Thyroid gland (tissue), 4 donors: ENCODE measurements at regions not wholly inside any gene's neighbourhood (a gene's known extent, or its start where the extent isn't known, plus 50 kb on each side); places are given as distances from the start of the nearest gene placed in this dataset.
"Not testable (repeated sequence)": the region's sequence is repeated elsewhere in the genome, so short reads cannot be mapped to it uniquely, and the experiment has no call there.

Source experiments
- DNase-seq, 2 donors: peaks; one replicate each; pipeline ENCODE4 v3.0.0-alpha.2; 2019
- H3K27ac ChIP-seq, 3 donors: fragments of 200-600 bp; sonication (generic); 1 replicate in 2 of 3; 2 replicates in 1 of 3; pipeline ENCODE4 v1.5.1; 2016 to 2019; ENCODE audit warnings: mild to moderate bottlenecking in 1 of 3, moderate library complexity in 1 of 3
- H3K27me3 ChIP-seq: fragments of 200-600 bp; sonication (generic); one replicate; pipeline ENCODE4 v1.5.1; 2019
- H3K36me3 ChIP-seq, 2 donors: fragments of 200-600 bp; sonication (generic); one replicate each; pipeline ENCODE4 v1.5.1; 2016 to 2019
- H3K4me1 ChIP-seq, 2 donors: fragments of 200-600 bp; sonication (generic); one replicate each; pipeline ENCODE4 v1.5.1; 2017 to 2019
- H3K4me3 ChIP-seq, 3 donors: fragments of 200-600 bp; sonication (generic); replicated peaks in 1 of 3; 1 replicate in 2 of 3; 2 replicates in 1 of 3; pipeline ENCODE4 v1.5.1; 2016; ENCODE audit warnings: mild to moderate bottlenecking in 1 of 3
- H3K9me3 ChIP-seq: fragments of 200-600 bp; sonication (generic); one replicate; pipeline ENCODE4 v1.5.1; 2017
- POLR2A ChIP-seq, 2 donors: fragments of 450-650 bp; IDR thresholded peaks; one replicate each; pipeline ENCODE4 v1.6.1; 2017; ENCODE audit warnings: antibody characterized with exemption in 2 of 2, mild to moderate bottlenecking in 2 of 2, moderate library complexity in 1 of 2
- WGBS, 2 donors: methylation state at CpG; one replicate each; pipeline ENCODE4 v1.1.5; 2017; 5-methylcytosine and 5-hydroxymethylcytosine counted together
- intact Hi-C: fragments of 100-400 bp; cut with DNase I; formaldehyde crosslinking; loops from one replicate; pipeline ENCODE4 v1.15.1; 2023
- TF ChIP-seq, protein P1 (sequence below), 6 experiments: fragments of 200-600 bp in 3 of 6; fragments of 450-650 bp in 3 of 6; sonication (generic) in 3 of 6; IDR thresholded peaks; one replicate each; pipeline ENCODE4 v1.5.1; 2016 to 2019; ENCODE audit warnings: antibody characterized with exemption in 6 of 6, mild to moderate bottlenecking in 2 of 6, inconsistent platforms in 1 of 6, moderate library complexity in 1 of 6

DNA sequence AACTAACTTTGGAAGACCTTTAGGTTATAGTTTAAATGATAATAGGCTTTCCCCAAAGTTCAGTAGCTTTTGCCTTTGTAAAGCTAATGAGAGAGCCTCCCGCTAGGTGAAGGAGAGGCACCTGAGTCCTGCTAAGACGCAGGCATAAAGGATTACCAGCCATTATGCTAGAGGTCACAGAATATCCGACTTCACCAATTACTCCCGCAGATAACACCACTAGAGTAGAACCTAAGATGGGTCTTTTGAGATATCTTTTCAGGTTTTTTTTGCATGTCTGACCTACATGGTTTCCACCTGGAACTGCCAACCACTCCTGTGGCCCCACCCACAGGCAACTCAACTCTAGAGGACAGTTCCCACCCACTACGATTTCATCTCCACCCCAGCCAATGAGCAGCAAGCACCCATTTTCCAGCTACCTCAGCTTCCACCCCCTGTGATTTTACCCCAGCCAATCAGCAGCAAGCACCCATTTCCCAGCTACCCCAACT lies 314.3 kb downstream of the BRD1 start:
- H3K27me3 ChIP-seq = no peaks in the 10 kb centered on the region

DNA sequence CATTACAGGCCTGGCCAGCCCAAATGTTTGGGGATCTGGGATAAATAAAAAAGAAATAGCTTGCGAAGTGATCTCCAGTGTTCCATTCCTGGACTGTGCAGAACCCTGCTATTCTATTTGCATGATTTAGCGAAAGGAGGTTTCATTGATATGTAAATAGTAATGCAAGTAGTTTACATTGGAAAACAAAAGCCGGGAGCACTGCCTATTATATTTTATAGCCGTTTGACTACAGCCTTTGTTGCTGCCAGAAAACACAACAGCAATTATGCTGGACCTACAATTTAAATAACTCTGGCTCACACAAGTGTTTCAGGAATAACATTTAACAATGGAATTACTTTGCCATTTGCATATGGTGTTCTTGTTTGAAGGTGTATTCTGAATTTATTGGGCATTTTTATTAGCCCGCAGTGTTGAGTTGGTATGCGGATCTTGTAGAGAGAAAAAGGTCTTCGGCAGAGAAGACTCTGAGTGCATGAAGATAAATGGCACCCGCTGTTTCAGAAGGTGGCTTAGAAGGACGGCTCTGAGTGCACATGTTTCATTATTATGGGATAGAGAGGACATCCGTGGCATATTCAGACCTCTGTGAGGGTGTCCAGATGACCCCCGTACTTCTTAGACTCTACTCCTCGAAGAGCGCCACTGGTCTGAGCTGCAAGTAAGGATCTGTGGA lies 315.0 kb downstream of the BRD1 start:
- Histone ChIP-seq H3K27ac (no peak overlapping the region), H3K4me1 (no peaks in the 10 kb centered on the region), H3K36me3 (no peaks in the 10 kb centered on the region), H3K27me3 (no peaks in the 10 kb centered on the region), H3K9me3 (no peaks in the 10 kb centered on the region), H3K4me3 (no peak overlapping the region)
- no peak for DNase-seq
- WGBS, 2 donors = 82 to 85% methylated on average over 13 of the region's 13 CpGs
- TF ChIP-seq POLR2A (IDR thresholded peaks at IDR 0.05) = no peak
- intact Hi-C loops = no loop called here

More for the DNA sequence above, 314.3 kb downstream of the BRD1 start:
- DNase-seq = no peak
- 80 to 85% methylated on average over 5 of the region's 5 CpGs for WGBS, 2 donors
- Histone ChIP-seq H3K4me1 (no peaks in the 10 kb centered on the region), H3K36me3 (no peaks in the 10 kb centered on the region), H3K27ac (no peak overlapping the region), H3K9me3 (no peaks in the 10 kb centered on the region), H3K4me3 (no peak overlapping the region)
- intact Hi-C loops = no loop called here
- TF ChIP-seq, protein P1, sequence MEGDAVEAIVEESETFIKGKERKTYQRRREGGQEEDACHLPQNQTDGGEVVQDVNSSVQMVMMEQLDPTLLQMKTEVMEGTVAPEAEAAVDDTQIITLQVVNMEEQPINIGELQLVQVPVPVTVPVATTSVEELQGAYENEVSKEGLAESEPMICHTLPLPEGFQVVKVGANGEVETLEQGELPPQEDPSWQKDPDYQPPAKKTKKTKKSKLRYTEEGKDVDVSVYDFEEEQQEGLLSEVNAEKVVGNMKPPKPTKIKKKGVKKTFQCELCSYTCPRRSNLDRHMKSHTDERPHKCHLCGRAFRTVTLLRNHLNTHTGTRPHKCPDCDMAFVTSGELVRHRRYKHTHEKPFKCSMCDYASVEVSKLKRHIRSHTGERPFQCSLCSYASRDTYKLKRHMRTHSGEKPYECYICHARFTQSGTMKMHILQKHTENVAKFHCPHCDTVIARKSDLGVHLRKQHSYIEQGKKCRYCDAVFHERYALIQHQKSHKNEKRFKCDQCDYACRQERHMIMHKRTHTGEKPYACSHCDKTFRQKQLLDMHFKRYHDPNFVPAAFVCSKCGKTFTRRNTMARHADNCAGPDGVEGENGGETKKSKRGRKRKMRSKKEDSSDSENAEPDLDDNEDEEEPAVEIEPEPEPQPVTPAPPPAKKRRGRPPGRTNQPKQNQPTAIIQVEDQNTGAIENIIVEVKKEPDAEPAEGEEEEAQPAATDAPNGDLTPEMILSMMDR (IDR thresholded peaks at IDR 0.05) = no peak
- TF ChIP-seq POLR2A (IDR thresholded peaks at IDR 0.05) = no peak

DNA sequence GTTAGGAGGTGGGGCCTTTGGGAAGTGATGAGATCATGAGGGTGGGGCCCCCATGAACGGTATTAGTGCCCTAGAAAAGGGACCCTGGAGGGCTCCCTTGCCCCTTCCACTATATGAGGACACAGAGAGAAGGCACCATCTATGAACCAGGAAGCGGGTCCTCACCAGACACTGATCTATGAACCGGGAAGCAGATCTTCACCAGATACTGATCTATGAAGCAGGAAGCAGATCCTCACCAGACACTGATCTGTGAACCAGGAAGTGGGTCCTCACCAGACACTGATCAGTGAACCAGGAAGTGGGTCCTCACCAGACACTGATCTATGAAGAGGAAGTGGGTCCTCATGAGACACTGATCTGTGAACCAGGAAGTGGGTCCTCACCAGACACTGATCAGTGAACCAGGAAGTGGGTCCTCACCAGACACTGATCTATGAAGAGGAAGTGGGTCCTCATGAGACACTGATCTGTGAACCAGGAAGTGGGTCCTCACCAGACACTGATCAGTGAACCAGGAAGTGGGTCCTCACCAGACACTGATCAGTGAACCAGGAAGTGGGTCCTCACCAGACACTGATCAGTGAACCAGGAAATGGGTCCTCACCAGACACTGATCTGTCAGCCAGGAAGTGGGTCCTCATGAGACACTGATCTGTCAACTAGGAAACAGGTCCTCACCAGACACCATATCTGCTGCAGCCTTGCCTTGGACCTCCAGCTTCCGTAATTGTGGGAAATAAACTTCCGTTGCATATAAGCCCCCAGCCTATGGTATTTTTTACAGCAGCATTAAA lies 316.1 kb downstream of the BRD1 start:
- H3K27ac ChIP-seq, DNase-seq, H3K9me3 ChIP-seq, H3K36me3 ChIP-seq, intact Hi-C loops, H3K4me1 ChIP-seq, H3K27me3 ChIP-seq, H3K4me3 ChIP-seq: not testable (repeated sequence)
- 89 to 93% methylated on average over 5 of the region's 5 CpGs for WGBS, 2 donors

DNA sequence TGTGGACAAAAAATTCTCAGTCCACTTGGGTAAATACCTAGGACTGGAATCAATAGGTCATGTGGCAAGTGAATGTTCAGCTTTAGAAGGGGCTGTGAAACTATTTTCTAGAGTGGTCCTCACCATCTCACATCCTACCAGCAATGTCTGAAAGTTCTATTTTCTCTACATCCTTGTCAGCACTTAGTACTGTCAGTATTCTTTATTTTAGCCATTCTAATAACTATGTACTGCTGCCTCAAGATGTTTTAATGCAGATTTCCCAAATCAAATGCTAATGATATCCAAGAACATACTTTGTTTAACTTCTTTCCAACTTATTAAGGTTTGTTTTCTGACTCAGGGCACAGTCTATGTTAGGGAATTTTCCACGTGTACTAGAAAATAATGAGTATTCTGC lies 317.0 kb downstream of the BRD1 start:
- no peak for DNase-seq
- Histone ChIP-seq H3K4me3 (no peak overlapping the region), H3K27me3 (no peaks in the 10 kb centered on the region), H3K4me1 (no peaks in the 10 kb centered on the region), H3K36me3 (no peaks in the 10 kb centered on the region), H3K9me3 (no peaks in the 10 kb centered on the region), H3K27ac (no peak overlapping the region)
- WGBS, 2 donors = 94 to 97% methylated on average over 1 of the region's 1 CpG
- intact Hi-C loops = no loop called here
- TF ChIP-seq, protein P1 (IDR thresholded peaks at IDR 0.05) = no peak
- no peak for TF ChIP-seq POLR2A (IDR thresholded peaks at IDR 0.05)

DNA sequence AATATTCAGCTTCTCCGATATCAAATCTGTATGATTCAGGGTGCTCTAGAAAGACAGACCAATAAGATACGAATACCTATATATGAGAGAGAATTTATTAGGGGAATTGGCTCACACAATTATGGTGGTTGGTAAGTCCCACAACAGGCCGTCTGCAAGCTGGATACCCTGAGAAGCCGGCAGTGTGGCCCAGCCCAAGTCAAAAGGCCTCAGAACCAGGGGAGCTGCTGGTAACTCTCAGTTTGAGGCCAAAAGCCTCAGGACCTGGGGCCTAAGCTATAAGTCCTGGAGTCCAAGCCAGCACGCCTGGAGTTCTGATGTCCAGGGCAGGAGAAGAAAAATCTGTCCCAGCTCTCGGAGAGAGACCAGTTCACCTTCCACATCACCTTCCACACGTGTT lies 318.7 kb downstream of the BRD1 start:
- no peaks in the 10 kb centered on the region for H3K9me3 ChIP-seq
- H3K4me1 ChIP-seq = no peaks in the 10 kb centered on the region
- DNase-seq = no peak
- H3K36me3 ChIP-seq = no peaks in the 10 kb centered on the region
- H3K27ac ChIP-seq = no peak overlapping the region
- no peak overlapping the region for H3K4me3 ChIP-seq
- no peak for TF ChIP-seq POLR2A (IDR thresholded peaks at IDR 0.05)
- TF ChIP-seq, protein P1 (IDR thresholded peaks at IDR 0.05) = no peak
- 93 to 94% methylated on average over 6 to 7 of the region's 7 CpGs for WGBS, 2 donors
- intact Hi-C loops = no loop called here
- H3K27me3 ChIP-seq = no peaks in the 10 kb centered on the region

DNA sequence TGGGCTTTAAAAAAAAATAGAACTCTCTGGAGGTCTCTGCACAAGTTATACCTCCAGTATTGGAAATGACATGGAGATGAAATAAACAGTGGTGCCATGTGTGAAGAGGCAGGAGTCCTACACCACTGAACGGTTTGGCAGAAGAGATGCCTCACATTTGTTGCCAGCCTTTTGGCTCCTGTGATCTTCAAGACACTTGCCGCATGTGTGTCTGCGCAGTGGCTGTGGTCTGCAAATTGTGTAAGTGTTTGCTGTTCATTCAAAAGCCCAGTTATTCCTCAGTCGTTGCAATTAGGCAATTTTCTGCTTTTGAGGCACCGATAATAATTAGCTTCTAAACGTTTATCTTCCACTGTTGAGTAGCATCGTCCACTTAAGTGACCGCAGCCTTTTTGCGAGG lies 319.1 kb downstream of the BRD1 start:
- no peak overlapping the region for H3K27ac ChIP-seq
- no peak overlapping the region for H3K4me3 ChIP-seq
- H3K9me3 ChIP-seq = no peaks in the 10 kb centered on the region
- no peaks in the 10 kb centered on the region for H3K36me3 ChIP-seq
- H3K27me3 ChIP-seq = no peaks in the 10 kb centered on the region
- TF ChIP-seq, protein P1 (IDR thresholded peaks at IDR 0.05) = no peak
- no peak for TF ChIP-seq POLR2A (IDR thresholded peaks at IDR 0.05)
- intact Hi-C loops = no loop called here
- WGBS, 2 donors = 88 to 89% methylated on average over 9 of the region's 9 CpGs
- no peak for DNase-seq
- H3K4me1 ChIP-seq = no peaks in the 10 kb centered on the region
